ENCODE measurements at regions not wholly inside any gene's neighbourhood (a gene's known extent, or its start where the extent isn't known, plus 50 kb on each side); places are given as distances from the start of the nearest gene placed in this dataset.
"Not testable (repeated sequence)": the region's sequence is repeated elsewhere in the genome, so short reads cannot be mapped to it uniquely, and the experiment has no call there.

- TF ChIP-seq FOS (IDR thresholded peaks at IDR 0.05; ENCODE audit: borderline replicate concordance, insufficient read depth, low read length) (no peak), CTCF (IDR thresholded peaks at IDR 0.05; ENCODE audit: extremely low read depth in 1 of 2, insufficient read depth in 1 of 2, low read depth in 1 of 2, low read length in 2 of 2) (peak; percentile 17 to 26), MYC (IDR thresholded peaks at IDR 0.05; ENCODE audit: low read depth, low read length) (no peak)
- no peaks in the 10 kb centered on the region for H3K79me2 ChIP-seq (ENCODE audit: control insufficient read depth, insufficient read depth, low read length)
- intact Hi-C loops (cut with micrococcal nuclease): loop anchor here (1.0 to 5.0 kb wide), 2 partner anchors 146 to 520 kb away; partner anchors contain the start of gene HUWE1
These were observed 145.4 kb upstream of the HUWE1 start for GRCh38 chrX:53831662-53832635.

DNA sequence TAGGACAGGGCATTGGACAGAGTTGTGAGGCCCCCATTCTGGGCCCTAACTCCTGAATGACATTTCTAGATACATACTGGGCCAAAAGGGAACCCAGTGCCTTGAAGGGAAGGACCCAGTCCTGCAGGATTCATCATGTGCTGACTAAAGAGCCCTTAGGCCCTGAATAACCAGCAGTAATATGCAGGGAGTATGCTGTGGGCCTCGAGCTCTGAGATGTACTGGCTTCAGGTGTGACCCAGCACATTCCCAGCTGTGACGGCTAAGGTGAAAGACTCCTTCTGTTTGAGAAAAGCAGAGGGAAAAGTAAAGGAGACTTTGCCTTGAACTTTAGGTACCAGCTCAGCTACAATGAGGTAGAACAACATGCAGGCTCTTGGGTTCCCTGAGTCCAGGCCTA is 138.2 kb upstream of the HUWE1 start:
- intact Hi-C loops (cut with micrococcal nuclease): no loop called here
- no peak for TF ChIP-seq FOS (IDR thresholded peaks at IDR 0.05; ENCODE audit: borderline replicate concordance, insufficient read depth, low read length)
- no peak for TF ChIP-seq MAX (IDR thresholded peaks at IDR 0.05; ENCODE audit: insufficient read depth, insufficient read length)
- no peak for TF ChIP-seq EZH2 (IDR thresholded peaks at IDR 0.05; ENCODE audit: borderline replicate concordance, low read depth, low read length, severe bottlenecking)
- CTCF ChIA-PET: no interaction called here

More at GRCh38 chrX:53831662-53832635, 145.4 kb upstream of the HUWE1 start:
- DNase-seq (ENCODE audit: low read depth, low spot score): peak; percentile 44
- no peak overlapping the region for H3K9ac ChIP-seq (replicated peaks; ENCODE audit: extremely low read depth, insufficient read depth, low read length)
- H3K4me2 ChIP-seq (ENCODE audit: insufficient read depth, low read length): no peak overlapping the region
- no peaks in the 10 kb centered on the region for H3K36me3 ChIP-seq (ENCODE audit: control insufficient read depth in 2 of 2, extremely low read depth in 1 of 2, insufficient read depth in 2 of 2, low read length in 2 of 2)
- H3K27me3 ChIP-seq (ENCODE audit: control insufficient read depth in 2 of 2, insufficient read depth in 2 of 2, low read length in 2 of 2): no peaks in the 10 kb centered on the region
- no peak overlapping the region for H3K27ac ChIP-seq (ENCODE audit: insufficient read depth, low read depth, low read length)
- ChIA-PET POLR2A (no interaction called here), CTCF (no interaction called here)
- dilution Hi-C loops (cut with MboI; ENCODE audit: extremely low pct_ligation_motif_present, low sequenced_read_pairs): no loop called here
- H3K4me1 ChIP-seq (ENCODE audit: control insufficient read depth, extremely low read depth, insufficient read depth, low read length): no peaks in the 10 kb centered on the region
- H3K9me3 ChIP-seq (replicated peaks; ENCODE audit: control insufficient read depth, insufficient read depth, low read length): no peaks in the 10 kb centered on the region
- no peak for FAIRE-seq
- H3K4me3 ChIP-seq (replicated peaks in 1 of 3; ENCODE audit: insufficient read depth in 1 of 3, low read depth in 1 of 3, low read length in 3 of 3): no peak overlapping the region
- no peaks in the 10 kb centered on the region for H4K20me1 ChIP-seq (replicated peaks; ENCODE audit: control insufficient read depth, extremely low read depth, insufficient read depth, low read length)
- H2AFZ ChIP-seq (ENCODE audit: low read depth, low read length): no peak overlapping the region
- no peaks in the 10 kb centered on the region for H3K9me1 ChIP-seq (replicated peaks; ENCODE audit: control insufficient read depth, extremely low read depth, insufficient read depth, low read length)
- no TSS peak for BruUV-seq (replicated peaks)

DNA sequence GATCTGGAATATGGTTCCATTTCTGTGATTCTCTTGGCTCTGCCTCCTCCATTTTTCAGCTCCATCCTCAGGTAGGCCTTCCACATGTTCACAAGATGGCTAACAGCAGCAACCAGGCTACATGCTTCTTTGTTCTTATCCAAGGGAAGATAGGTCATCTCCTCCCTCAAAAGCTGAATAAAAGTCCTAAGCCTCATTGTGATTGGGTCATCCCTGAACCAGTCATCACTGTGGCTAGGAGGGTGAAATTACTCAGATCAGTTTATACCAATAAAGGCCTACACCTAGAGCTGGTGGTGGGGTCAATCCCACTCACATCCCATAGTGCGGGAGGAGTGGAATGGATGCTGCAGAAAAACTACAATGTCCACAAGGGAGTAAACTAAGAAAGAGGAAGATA is 131.6 kb upstream of the HUWE1 start:
- H3K27me3 ChIP-seq (ENCODE audit: control insufficient read depth in 2 of 2, insufficient read depth in 2 of 2, low read length in 2 of 2); dilution Hi-C loops (cut with MboI; ENCODE audit: extremely low pct_ligation_motif_present, low sequenced_read_pairs); CTCF ChIA-PET; POLR2A ChIA-PET; H3K4me2 ChIP-seq (ENCODE audit: insufficient read depth, low read length); H2AFZ ChIP-seq (ENCODE audit: low read depth, low read length); H4K20me1 ChIP-seq (replicated peaks; ENCODE audit: control insufficient read depth, extremely low read depth, insufficient read depth, low read length); H3K79me2 ChIP-seq (ENCODE audit: control insufficient read depth, insufficient read depth, low read length); intact Hi-C loops (cut with micrococcal nuclease); H3K4me1 ChIP-seq (ENCODE audit: control insufficient read depth, extremely low read depth, insufficient read depth, low read length); DNase-seq (ENCODE audit: low read depth, low spot score); FAIRE-seq; H3K27ac ChIP-seq (ENCODE audit: insufficient read depth, low read depth, low read length); H3K36me3 ChIP-seq (ENCODE audit: control insufficient read depth in 2 of 2, extremely low read depth in 1 of 2, insufficient read depth in 2 of 2, low read length in 2 of 2); H3K9me3 ChIP-seq (replicated peaks; ENCODE audit: control insufficient read depth, insufficient read depth, low read length); H3K9me1 ChIP-seq (replicated peaks; ENCODE audit: control insufficient read depth, extremely low read depth, insufficient read depth, low read length); H3K9ac ChIP-seq (replicated peaks; ENCODE audit: extremely low read depth, insufficient read depth, low read length); BruUV-seq (replicated peaks); H3K4me3 ChIP-seq (replicated peaks in 1 of 3; ENCODE audit: insufficient read depth in 1 of 3, low read depth in 1 of 3, low read length in 3 of 3): not testable (repeated sequence)

More for the DNA sequence above, 138.2 kb upstream of the HUWE1 start:
- no TSS peak for BruUV-seq (replicated peaks)
- Histone ChIP-seq H2AFZ (ENCODE audit: low read depth, low read length) (no peak overlapping the region), H3K4me3 (replicated peaks in 1 of 3; ENCODE audit: insufficient read depth in 1 of 3, low read depth in 1 of 3, low read length in 3 of 3) (no peak overlapping the region), H4K20me1 (replicated peaks; ENCODE audit: control insufficient read depth, extremely low read depth, insufficient read depth, low read length) (no peaks in the 10 kb centered on the region), H3K9me3 (replicated peaks; ENCODE audit: control insufficient read depth, insufficient read depth, low read length) (no peaks in the 10 kb centered on the region), H3K79me2 (ENCODE audit: control insufficient read depth, insufficient read depth, low read length) (no peaks in the 10 kb centered on the region), H3K27ac (ENCODE audit: insufficient read depth, low read depth, low read length) (no peak overlapping the region), H3K36me3 (ENCODE audit: control insufficient read depth in 2 of 2, extremely low read depth in 1 of 2, insufficient read depth in 2 of 2, low read length in 2 of 2) (no peaks in the 10 kb centered on the region), H3K27me3 (ENCODE audit: control insufficient read depth in 2 of 2, insufficient read depth in 2 of 2, low read length in 2 of 2) (no peaks in the 10 kb centered on the region), H3K9me1 (replicated peaks; ENCODE audit: control insufficient read depth, extremely low read depth, insufficient read depth, low read length) (no peaks in the 10 kb centered on the region), H3K4me2 (ENCODE audit: insufficient read depth, low read length) (no peak overlapping the region), H3K4me1 (ENCODE audit: control insufficient read depth, extremely low read depth, insufficient read depth, low read length) (no peaks in the 10 kb centered on the region), H3K9ac (replicated peaks; ENCODE audit: extremely low read depth, insufficient read depth, low read length) (no peak overlapping the region)
- dilution Hi-C loops (cut with MboI; ENCODE audit: extremely low pct_ligation_motif_present, low sequenced_read_pairs): no loop called here
- FAIRE-seq (no peak), DNase-seq (ENCODE audit: low read depth, low spot score) (no peak)
- POLR2A ChIA-PET: no interaction called here

Measured in endothelial cell of umbilical vein (primary cell).